Fibroblast of lung (primary cell): ENCODE measurements at regions not wholly inside any gene's neighbourhood (a gene's known extent, or its start where the extent isn't known, plus 50 kb on each side); places are given as distances from the start of the nearest gene placed in this dataset.

Source experiments
- DNase-seq, 2 donors: peaks; one replicate each; pipeline versions ENCODE4 v3.0.0 to v3.0.0-alpha.2; 2010; ENCODE audit warnings: low read depth in 2 of 2
- H2AFZ ChIP-seq: 2 replicates; pipeline ENCODE4 v1.5.1; 2012; ENCODE audit warnings: low read length, control low read depth, inconsistent platforms
- H3K27ac ChIP-seq: 2 replicates; pipeline ENCODE4 v1.5.1; 2011; ENCODE audit warnings: low read length, control low read depth; ENCODE audit not compliant: insufficient read depth
- H3K27me3 ChIP-seq: 2 replicates; pipeline ENCODE4 v1.5.1; 2011; ENCODE audit warnings: mild to moderate bottlenecking, low read length; ENCODE audit not compliant: control insufficient read depth, insufficient read depth
- H3K36me3 ChIP-seq: 2 replicates; pipeline ENCODE4 v1.5.1; 2011; ENCODE audit warnings: low read length; ENCODE audit not compliant: control insufficient read depth, insufficient read depth
- H3K4me1 ChIP-seq: 2 replicates; pipeline ENCODE4 v1.5.1; 2011; ENCODE audit warnings: low read length; ENCODE audit not compliant: control insufficient read depth, insufficient read depth; ENCODE audit errors: extremely low read depth
- H3K4me2 ChIP-seq: 2 replicates; pipeline ENCODE4 v1.5.1; 2011; ENCODE audit warnings: low read length, control low read depth; ENCODE audit not compliant: insufficient read depth; ENCODE audit errors: extremely low read depth
- H3K4me3 ChIP-seq, 4 experiments: fragments of 200-600 bp in 1 of 4; sonication (generic) in 1 of 4; replicated peaks in 1 of 4; 2 replicates each; pipeline ENCODE4 v1.5.1; 2011 to 2016; ENCODE audit warnings: low read length in 4 of 4, low read depth in 3 of 4, mild to moderate bottlenecking in 3 of 4, control low read depth in 2 of 4, inconsistent platforms in 1 of 4, mixed read lengths in 1 of 4; ENCODE audit not compliant: insufficient read depth in 1 of 4; ENCODE audit errors: control extremely low read depth in 1 of 4
- H3K79me2 ChIP-seq: 2 replicates; pipeline ENCODE4 v1.5.1; 2012; ENCODE audit warnings: mild to moderate bottlenecking, low read length, inconsistent platforms; ENCODE audit not compliant: control insufficient read depth, insufficient read depth
- H3K9ac ChIP-seq: 2 replicates; pipeline ENCODE4 v1.5.1; 2011; ENCODE audit warnings: mild to moderate bottlenecking, low read length, control low read depth; ENCODE audit not compliant: insufficient read depth
- H3K9me3 ChIP-seq: 2 replicates; pipeline ENCODE4 v1.5.1; 2012; ENCODE audit warnings: low read depth, low read length; ENCODE audit not compliant: control insufficient read depth, insufficient read depth
- H4K20me1 ChIP-seq: 2 replicates; pipeline ENCODE4 v1.5.1; 2011; ENCODE audit warnings: low read length; ENCODE audit not compliant: control insufficient read depth, insufficient read depth; ENCODE audit errors: extremely low read depth
- EZH2 ChIP-seq: IDR thresholded peaks from 2 replicates; pipeline ENCODE4 v1.5.1; 2012; ENCODE audit warnings: low read length, control low read depth, mild to moderate bottlenecking; ENCODE audit errors: missing control alignments
- TF ChIP-seq, protein P1 (sequence below), 2 donors: IDR thresholded peaks in 1 of 2; conservative IDR thresholded peaks in 1 of 2; 1 replicate in 1 of 2; 2 replicates in 1 of 2; pipeline ENCODE4 v1.5.1; 2011 to 2012; ENCODE audit warnings: low read length in 2 of 2, control low read depth in 1 of 2, inconsistent platforms in 1 of 2, low read depth in 1 of 2, mild to moderate bottlenecking in 1 of 2

DNA sequence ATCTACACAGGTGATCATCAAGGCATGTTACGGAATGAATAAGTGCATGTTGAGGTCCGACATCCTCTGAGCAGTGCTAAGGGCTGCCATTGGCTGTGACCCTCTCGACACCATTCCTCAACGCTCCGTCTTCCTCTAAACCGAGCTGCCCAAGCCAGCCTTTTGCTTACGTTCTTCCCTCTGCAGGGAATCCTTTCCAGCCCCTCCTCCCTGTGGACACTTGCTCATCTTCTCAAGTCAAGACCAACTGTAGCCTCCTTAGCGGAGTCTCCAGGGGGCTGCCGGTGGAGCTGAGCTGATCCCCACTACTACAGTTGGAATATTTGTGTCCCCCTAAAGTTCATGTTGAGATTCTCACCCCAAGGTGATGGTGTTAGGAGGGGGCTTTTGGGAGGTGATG lies 781.0 kb downstream of the TBC1D22A start:
- H4K20me1 ChIP-seq: no peaks in the 10 kb centered on the region
- no peaks in the 10 kb centered on the region for H3K36me3 ChIP-seq
- no peaks in the 10 kb centered on the region for H3K4me1 ChIP-seq
- no peak overlapping the region for H3K4me3 ChIP-seq
- no peak for DNase-seq
- no peaks in the 10 kb centered on the region for H3K79me2 ChIP-seq
- no peak for TF ChIP-seq EZH2
- TF ChIP-seq, protein P1, sequence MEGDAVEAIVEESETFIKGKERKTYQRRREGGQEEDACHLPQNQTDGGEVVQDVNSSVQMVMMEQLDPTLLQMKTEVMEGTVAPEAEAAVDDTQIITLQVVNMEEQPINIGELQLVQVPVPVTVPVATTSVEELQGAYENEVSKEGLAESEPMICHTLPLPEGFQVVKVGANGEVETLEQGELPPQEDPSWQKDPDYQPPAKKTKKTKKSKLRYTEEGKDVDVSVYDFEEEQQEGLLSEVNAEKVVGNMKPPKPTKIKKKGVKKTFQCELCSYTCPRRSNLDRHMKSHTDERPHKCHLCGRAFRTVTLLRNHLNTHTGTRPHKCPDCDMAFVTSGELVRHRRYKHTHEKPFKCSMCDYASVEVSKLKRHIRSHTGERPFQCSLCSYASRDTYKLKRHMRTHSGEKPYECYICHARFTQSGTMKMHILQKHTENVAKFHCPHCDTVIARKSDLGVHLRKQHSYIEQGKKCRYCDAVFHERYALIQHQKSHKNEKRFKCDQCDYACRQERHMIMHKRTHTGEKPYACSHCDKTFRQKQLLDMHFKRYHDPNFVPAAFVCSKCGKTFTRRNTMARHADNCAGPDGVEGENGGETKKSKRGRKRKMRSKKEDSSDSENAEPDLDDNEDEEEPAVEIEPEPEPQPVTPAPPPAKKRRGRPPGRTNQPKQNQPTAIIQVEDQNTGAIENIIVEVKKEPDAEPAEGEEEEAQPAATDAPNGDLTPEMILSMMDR (conservative IDR thresholded peaks at IDR 0.05 in 1 of 2, IDR thresholded peaks at IDR 0.05 in 1 of 2; ENCODE audit: low read depth in 1 of 2, low read length in 2 of 2): no peak
- H3K27me3 ChIP-seq: no peaks in the 10 kb centered on the region
- H3K9me3 ChIP-seq: no peaks in the 10 kb centered on the region
- H3K4me2 ChIP-seq: no peak overlapping the region
- H3K27ac ChIP-seq: no peak overlapping the region
- H3K9ac ChIP-seq: no peak overlapping the region
- no peak overlapping the region for H2AFZ ChIP-seq

DNA sequence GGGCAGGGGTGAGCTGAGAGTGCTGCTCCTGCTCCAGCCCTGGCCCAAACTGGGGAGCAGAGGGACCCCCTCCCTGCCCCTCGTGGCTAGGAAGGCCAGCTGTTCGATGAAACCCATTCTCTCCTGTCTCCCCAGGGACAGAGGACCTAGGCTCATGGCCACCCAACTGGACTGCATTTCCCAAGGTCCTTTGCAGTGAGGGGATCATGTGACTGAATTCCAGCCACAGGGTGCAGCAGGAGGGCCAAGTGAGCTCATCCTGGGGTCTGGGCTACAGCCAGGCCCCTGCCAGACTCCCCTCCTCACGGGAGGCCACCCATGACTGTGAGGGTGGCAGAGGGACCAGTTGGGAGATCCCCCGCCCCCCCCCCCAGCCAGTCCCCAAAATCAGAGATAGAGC lies 777.6 kb downstream of the TBC1D22A start:
- Histone ChIP-seq H3K4me3 (no peak overlapping the region), H3K9ac (no peak overlapping the region), H4K20me1 (no peaks in the 10 kb centered on the region), H3K9me3 (no peaks in the 10 kb centered on the region), H3K36me3 (no peaks in the 10 kb centered on the region), H3K27ac (no peak overlapping the region), H2AFZ (no peak overlapping the region), H3K4me2 (no peak overlapping the region), H3K4me1 (no peaks in the 10 kb centered on the region), H3K79me2 (no peaks in the 10 kb centered on the region), H3K27me3 (no peaks in the 10 kb centered on the region)
- no peak for DNase-seq
- TF ChIP-seq EZH2: no peak
- TF ChIP-seq, protein P1 (conservative IDR thresholded peaks at IDR 0.05 in 1 of 2, IDR thresholded peaks at IDR 0.05 in 1 of 2; ENCODE audit: low read depth in 1 of 2, low read length in 2 of 2): no peak

DNA sequence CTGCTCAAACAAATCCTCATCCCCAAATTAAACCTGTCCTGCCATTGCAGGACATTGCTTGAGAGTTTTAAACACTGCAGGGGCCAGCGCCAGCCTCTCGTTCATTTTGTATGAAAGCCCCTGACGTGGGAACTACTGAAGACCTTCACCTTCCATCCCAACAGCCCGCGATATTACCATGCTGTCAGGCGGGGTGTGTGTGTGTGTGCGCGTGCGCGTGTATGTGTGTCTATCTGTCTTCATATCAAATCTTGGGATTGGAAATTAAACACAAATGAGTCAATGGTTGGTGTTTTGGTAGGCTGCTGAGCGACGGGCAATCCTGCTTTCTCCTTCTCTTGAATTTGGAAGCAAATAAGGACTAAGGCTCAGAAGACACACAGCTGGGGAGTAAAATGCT lies 776.9 kb downstream of the TBC1D22A start:
- Histone ChIP-seq H4K20me1 (no peaks in the 10 kb centered on the region), H3K9ac (no peak overlapping the region), H3K4me3 (no peak overlapping the region), H3K79me2 (no peaks in the 10 kb centered on the region), H3K27me3 (no peaks in the 10 kb centered on the region), H2AFZ (no peak overlapping the region), H3K4me1 (no peaks in the 10 kb centered on the region), H3K27ac (no peak overlapping the region), H3K36me3 (no peaks in the 10 kb centered on the region), H3K9me3 (no peaks in the 10 kb centered on the region), H3K4me2 (no peak overlapping the region)
- TF ChIP-seq, protein P1 (conservative IDR thresholded peaks at IDR 0.05 in 1 of 2, IDR thresholded peaks at IDR 0.05 in 1 of 2; ENCODE audit: low read depth in 1 of 2, low read length in 2 of 2): no peak
- no peak for TF ChIP-seq EZH2
- DNase-seq: no peak
